Thyroid gland (tissue), 4 donors: ENCODE measurements at regions not wholly inside any gene's neighbourhood (a gene's known extent, or its start where the extent isn't known, plus 50 kb on each side); places are given as distances from the start of the nearest gene placed in this dataset.

ENCODE experiments used
- DNase-seq, 2 donors: peaks; one replicate each; pipeline ENCODE4 v3.0.0-alpha.2; 2019
- H3K27ac ChIP-seq, 3 donors: fragments of 200-600 bp; sonication (generic); 1 replicate in 2 of 3; 2 replicates in 1 of 3; pipeline ENCODE4 v1.5.1; 2016 to 2019; ENCODE audit warnings: mild to moderate bottlenecking in 1 of 3, moderate library complexity in 1 of 3
- H3K27me3 ChIP-seq: fragments of 200-600 bp; sonication (generic); one replicate; pipeline ENCODE4 v1.5.1; 2019
- H3K36me3 ChIP-seq, 2 donors: fragments of 200-600 bp; sonication (generic); one replicate each; pipeline ENCODE4 v1.5.1; 2016 to 2019
- H3K4me1 ChIP-seq, 2 donors: fragments of 200-600 bp; sonication (generic); one replicate each; pipeline ENCODE4 v1.5.1; 2017 to 2019
- H3K4me3 ChIP-seq, 3 donors: fragments of 200-600 bp; sonication (generic); replicated peaks in 1 of 3; 1 replicate in 2 of 3; 2 replicates in 1 of 3; pipeline ENCODE4 v1.5.1; 2016; ENCODE audit warnings: mild to moderate bottlenecking in 1 of 3
- H3K9me3 ChIP-seq: fragments of 200-600 bp; sonication (generic); one replicate; pipeline ENCODE4 v1.5.1; 2017
- CTCF ChIP-seq, 6 experiments: fragments of 200-600 bp in 3 of 6; fragments of 450-650 bp in 3 of 6; sonication (generic) in 3 of 6; IDR thresholded peaks; one replicate each; pipeline ENCODE4 v1.5.1; 2016 to 2019; ENCODE audit warnings: antibody characterized with exemption in 6 of 6, mild to moderate bottlenecking in 2 of 6, inconsistent platforms in 1 of 6, moderate library complexity in 1 of 6
- POLR2A ChIP-seq, 2 donors: fragments of 450-650 bp; IDR thresholded peaks; one replicate each; pipeline ENCODE4 v1.6.1; 2017; ENCODE audit warnings: antibody characterized with exemption in 2 of 2, mild to moderate bottlenecking in 2 of 2, moderate library complexity in 1 of 2
- WGBS, 2 donors: methylation state at CpG; one replicate each; pipeline ENCODE4 v1.1.5; 2017; 5-methylcytosine and 5-hydroxymethylcytosine counted together
- intact Hi-C: fragments of 100-400 bp; cut with DNase I; formaldehyde crosslinking; loops from one replicate; pipeline ENCODE4 v1.15.1; 2023

GRCh38 chr14:56367416-56367815 lies 212.2 kb upstream of the TMEM260 start:
- intact Hi-C loops = no loop called here
- no peak for TF ChIP-seq CTCF (IDR thresholded peaks at IDR 0.05)
- TF ChIP-seq POLR2A (IDR thresholded peaks at IDR 0.05) = no peak
- WGBS, 2 donors = 83 to 93% methylated on average over 2 of the region's 2 CpGs
- Histone ChIP-seq H3K9me3 (no peaks in the 10 kb centered on the region), H3K4me1 (no peaks in the 10 kb centered on the region), H3K36me3 (no peaks in the 10 kb centered on the region), H3K4me3 (no peak overlapping the region), H3K27ac (no peak overlapping the region), H3K27me3 (no peaks in the 10 kb centered on the region)
- DNase-seq = no peak

GRCh38 chr14:56371737-56372136 lies 207.9 kb upstream of the TMEM260 start:
- no peak overlapping the region for H3K27ac ChIP-seq
- H3K9me3 ChIP-seq = no peaks in the 10 kb centered on the region
- TF ChIP-seq CTCF (IDR thresholded peaks at IDR 0.05) = no peak
- no peak for TF ChIP-seq POLR2A (IDR thresholded peaks at IDR 0.05)
- DNase-seq = no peak
- H3K4me1 ChIP-seq = no peaks in the 10 kb centered on the region
- WGBS, 2 donors = 97% methylated on average over 3 of the region's 3 CpGs
- H3K36me3 ChIP-seq = no peaks in the 10 kb centered on the region
- H3K4me3 ChIP-seq = no peak overlapping the region
- no peaks in the 10 kb centered on the region for H3K27me3 ChIP-seq
- intact Hi-C loops = no loop called here

GRCh38 chr14:56374421-56374820 lies 205.2 kb upstream of the TMEM260 start:
- no peak overlapping the region for H3K27ac ChIP-seq
- WGBS, 2 donors = 88% methylated on average over 1 of the region's 1 CpG
- no peak for DNase-seq
- H3K27me3 ChIP-seq = no peaks in the 10 kb centered on the region
- H3K4me3 ChIP-seq = no peak overlapping the region
- H3K4me1 ChIP-seq = no peaks in the 10 kb centered on the region
- TF ChIP-seq POLR2A (IDR thresholded peaks at IDR 0.05) = no peak
- TF ChIP-seq CTCF (IDR thresholded peaks at IDR 0.05) = no peak
- no peaks in the 10 kb centered on the region for H3K36me3 ChIP-seq
- no peaks in the 10 kb centered on the region for H3K9me3 ChIP-seq
- intact Hi-C loops = no loop called here

GRCh38 chr14:56378046-56378445 lies 201.6 kb upstream of the TMEM260 start:
- H3K4me3 ChIP-seq = no peak overlapping the region
- 89 to 94% methylated on average over 4 of the region's 4 CpGs for WGBS, 2 donors

GRCh38 chr14:56378475-56378877 lies 201.1 kb upstream of the TMEM260 start:
- Histone ChIP-seq H3K27me3 (no peaks in the 10 kb centered on the region), H3K4me1 (no peaks in the 10 kb centered on the region), H3K27ac (peak overlapping the region in 1 of 3 donors; percentile 50), H3K9me3 (no peaks in the 10 kb centered on the region), H3K4me3 (no peak overlapping the region), H3K36me3 (no peaks in the 10 kb centered on the region)
- TF ChIP-seq CTCF (IDR thresholded peaks at IDR 0.05) (no peak), POLR2A (IDR thresholded peaks at IDR 0.05) (no peak)
- WGBS, 2 donors = 71 to 72% methylated on average over 2 of the region's 2 CpGs
- intact Hi-C loops = no loop called here
- DNase-seq = no peak

More at GRCh38 chr14:56378046-56378445, 201.6 kb upstream of the TMEM260 start:
- H3K36me3 ChIP-seq = no peaks in the 10 kb centered on the region
- no peaks in the 10 kb centered on the region for H3K4me1 ChIP-seq
- intact Hi-C loops = no loop called here
- TF ChIP-seq POLR2A (IDR thresholded peaks at IDR 0.05) = no peak
- H3K27ac ChIP-seq = peak overlapping the region in 1 of 3 donors; percentile 50
- no peaks in the 10 kb centered on the region for H3K27me3 ChIP-seq
- no peak for DNase-seq
- no peaks in the 10 kb centered on the region for H3K9me3 ChIP-seq

GRCh38 chr14:56379956-56380355 lies 199.6 kb upstream of the TMEM260 start:
- TF ChIP-seq POLR2A (IDR thresholded peaks at IDR 0.05) = no peak
- TF ChIP-seq CTCF (IDR thresholded peaks at IDR 0.05) = no peak
- no peak for DNase-seq
- intact Hi-C loops = no loop called here
- Histone ChIP-seq H3K27me3 (no peaks in the 10 kb centered on the region), H3K36me3 (no peaks in the 10 kb centered on the region), H3K9me3 (no peaks in the 10 kb centered on the region), H3K27ac (no peak overlapping the region), H3K4me1 (no peaks in the 10 kb centered on the region), H3K4me3 (no peak overlapping the region)
- WGBS, 2 donors = 65 to 82% methylated on average over 2 of the region's 2 CpGs
